OCI-LY1 (cell line): ENCODE measurements at regions not wholly inside any gene's neighbourhood (a gene's known extent, or its start where the extent isn't known, plus 50 kb on each side); places are given as distances from the start of the nearest gene placed in this dataset.

ENCODE experiments used
- EZH2 ChIP-seq: fragments of 200-600 bp; sonication (generic), shearing (Covaris generic); IDR thresholded peaks from 2 replicates; pipeline ENCODE4 v1.8.0; 2017; ENCODE audit warnings: borderline replicate concordance, mixed run types, mild to moderate bottlenecking, antibody characterized with exemption, low read length, moderate library complexity, mixed read lengths
- TF ChIP-seq, protein P1 (sequence below): fragments of 200-600 bp; sonication (generic), shearing (Covaris generic); IDR thresholded peaks from 2 replicates; pipeline ENCODE4 v1.5.1; 2017; ENCODE audit warnings: mild to moderate bottlenecking, antibody characterized with exemption, low read length, moderate library complexity, mixed read lengths

- TF ChIP-seq, protein P1, sequence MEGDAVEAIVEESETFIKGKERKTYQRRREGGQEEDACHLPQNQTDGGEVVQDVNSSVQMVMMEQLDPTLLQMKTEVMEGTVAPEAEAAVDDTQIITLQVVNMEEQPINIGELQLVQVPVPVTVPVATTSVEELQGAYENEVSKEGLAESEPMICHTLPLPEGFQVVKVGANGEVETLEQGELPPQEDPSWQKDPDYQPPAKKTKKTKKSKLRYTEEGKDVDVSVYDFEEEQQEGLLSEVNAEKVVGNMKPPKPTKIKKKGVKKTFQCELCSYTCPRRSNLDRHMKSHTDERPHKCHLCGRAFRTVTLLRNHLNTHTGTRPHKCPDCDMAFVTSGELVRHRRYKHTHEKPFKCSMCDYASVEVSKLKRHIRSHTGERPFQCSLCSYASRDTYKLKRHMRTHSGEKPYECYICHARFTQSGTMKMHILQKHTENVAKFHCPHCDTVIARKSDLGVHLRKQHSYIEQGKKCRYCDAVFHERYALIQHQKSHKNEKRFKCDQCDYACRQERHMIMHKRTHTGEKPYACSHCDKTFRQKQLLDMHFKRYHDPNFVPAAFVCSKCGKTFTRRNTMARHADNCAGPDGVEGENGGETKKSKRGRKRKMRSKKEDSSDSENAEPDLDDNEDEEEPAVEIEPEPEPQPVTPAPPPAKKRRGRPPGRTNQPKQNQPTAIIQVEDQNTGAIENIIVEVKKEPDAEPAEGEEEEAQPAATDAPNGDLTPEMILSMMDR: no peak
- no peak for TF ChIP-seq EZH2
These were observed 115.5 kb downstream of the LACC1 start for GRCh38 chr13:43994999-43995859.
